Activated CD4-positive, CD25-positive, alpha-beta regulatory T cell (primary cell): ENCODE measurements at regions not wholly inside any gene's neighbourhood (a gene's known extent, or its start where the extent isn't known, plus 50 kb on each side); places are given as distances from the start of the nearest gene placed in this dataset.
"Not testable (repeated sequence)": the region's sequence is repeated elsewhere in the genome, so short reads cannot be mapped to it uniquely, and the experiment has no call there.

ENCODE experiments used
- DNase-seq, 4 experiments: peaks; one replicate each; lab custom pipeline; 2025; lab: John Stamatoyannopoulos, UW

GRCh38 chr6:139474145-139475108 lies 100.0 kb upstream of the CITED2 start:
- no peak for DNase-seq

GRCh38 chr6:139473731-139474130 lies 99.3 kb upstream of the CITED2 start:
- DNase-seq, result no peak

GRCh38 chr6:139473231-139473701 lies 98.8 kb upstream of the CITED2 start:
- no peak for DNase-seq

GRCh38 chr6:139472351-139473015 lies 98.0 kb upstream of the CITED2 start:
- no peak for DNase-seq

- DNase-seq, result no peak
Observed at GRCh38 chr6:139470997-139471396, 96.5 kb upstream of the CITED2 start.

GRCh38 chr6:139468178-139468819 lies 93.9 kb upstream of the CITED2 start:
- no peak for DNase-seq

GRCh38 chr6:139457476-139457875 lies 83.0 kb upstream of the CITED2 start:
- no peak for DNase-seq

- no peak for DNase-seq
Observed at GRCh38 chr6:139452148-139452876, 77.9 kb upstream of the CITED2 start.

- no peak for DNase-seq
Observed at GRCh38 chr6:139449611-139450000, 75.2 kb upstream of the CITED2 start.

- DNase-seq, result no peak
Observed at GRCh38 chr6:139448998-139449610, 74.7 kb upstream of the CITED2 start.

- DNase-seq, result no peak
Observed at GRCh38 chr6:139448051-139448649, 73.7 kb upstream of the CITED2 start.

- DNase-seq, result no peak
Observed at GRCh38 chr6:139447656-139447975, 73.2 kb upstream of the CITED2 start.

- DNase-seq, result no peak
Observed at GRCh38 chr6:139446768-139447655, 72.6 kb upstream of the CITED2 start.

- DNase-seq, result no peak
Observed at GRCh38 chr6:139446138-139446715, 71.8 kb upstream of the CITED2 start.

- DNase-seq, result not testable (repeated sequence)
Observed at GRCh38 chr6:139444273-139444787, 69.9 kb upstream of the CITED2 start.

GRCh38 chr6:139443231-139444112 lies 69.0 kb upstream of the CITED2 start:
- no peak for DNase-seq

- no peak for DNase-seq
Observed at GRCh38 chr6:139442188-139442671, 67.8 kb upstream of the CITED2 start.

GRCh38 chr6:139439349-139439748 lies 64.9 kb upstream of the CITED2 start:
- DNase-seq, result no peak
